GM19351 (cell line): ENCODE measurements at regions not wholly inside any gene's neighbourhood (a gene's known extent, or its start where the extent isn't known, plus 50 kb on each side); places are given as distances from the start of the nearest gene placed in this dataset.

Source experiments
- ATAC-seq: cut with Tn5 transposase; IDR thresholded peaks from one replicate; pipeline ENCODE4 v1.9.1; 2021; ENCODE audit warnings: mild to moderate bottlenecking, moderate library complexity; ENCODE audit not compliant: unreplicated experiment

DNA sequence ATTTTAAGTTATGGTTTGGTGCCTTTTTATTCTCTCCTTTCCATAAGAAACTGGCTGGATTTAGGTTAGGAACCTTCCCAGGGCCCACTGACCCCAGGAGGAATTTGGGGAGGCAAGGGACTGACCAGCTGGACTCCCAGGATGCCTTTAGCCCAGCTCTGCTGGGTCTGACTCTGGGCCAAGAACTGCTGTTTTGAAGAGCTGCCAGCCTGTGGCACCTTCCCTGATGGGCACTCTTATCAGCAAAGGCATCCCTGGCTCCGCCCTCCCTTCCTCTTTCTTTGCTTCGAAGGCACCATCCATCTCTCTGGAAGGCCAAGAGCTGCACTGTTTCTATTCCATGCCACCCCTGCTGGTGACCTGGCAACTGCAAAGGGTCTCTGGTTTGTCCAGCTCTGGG, 174.7 kb downstream of the POU4F1 start:
- ATAC-seq, result no peak

DNA sequence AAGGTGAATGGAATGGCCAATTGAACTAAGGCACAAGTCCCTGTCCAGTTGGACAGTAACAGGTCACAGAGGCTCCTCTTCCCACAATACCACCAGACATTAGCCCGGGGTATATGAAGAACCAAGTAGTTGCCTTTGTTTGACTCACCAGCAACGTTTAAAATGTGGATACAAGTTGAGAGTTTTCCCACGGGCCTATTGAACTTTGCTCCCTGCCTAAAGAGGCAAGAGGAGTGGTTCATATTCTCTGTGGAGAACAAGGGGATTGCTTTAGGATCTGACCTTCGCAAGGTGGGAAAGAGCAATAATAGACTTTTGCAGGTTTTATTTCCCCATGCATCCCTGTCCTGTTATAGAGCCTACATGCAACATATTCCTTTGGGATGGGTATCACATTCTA, 177.2 kb downstream of the POU4F1 start:
- no peak for ATAC-seq

- ATAC-seq, result peak; percentile 99
These were observed 182.5 kb downstream of the POU4F1 start for GRCh38 chr13:78420814-78421213.

- ATAC-seq, result no peak
These were observed 189.3 kb downstream of the POU4F1 start for GRCh38 chr13:78413887-78414553.

DNA sequence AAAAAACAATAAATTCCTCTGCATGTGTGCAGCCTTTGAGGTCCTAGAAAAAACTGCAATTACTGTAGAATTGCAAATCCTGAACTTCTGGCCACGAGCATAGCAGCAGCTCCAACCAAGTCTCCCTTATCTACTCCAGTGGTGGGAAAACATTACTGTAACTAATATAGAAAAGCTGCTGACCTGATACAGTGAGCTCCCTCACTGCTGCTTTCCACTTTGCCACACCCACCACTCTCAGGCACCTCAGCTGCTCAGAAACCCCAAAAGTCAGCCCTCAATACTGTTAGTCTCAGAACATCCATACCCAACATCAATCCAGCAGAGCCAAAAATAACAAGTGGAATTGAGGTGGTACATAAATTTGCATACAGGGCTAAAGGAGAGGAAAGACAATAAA, 192.5 kb downstream of the POU4F1 start:
- no peak for ATAC-seq

- no peak for ATAC-seq
These were observed 193.2 kb downstream of the POU4F1 start for GRCh38 chr13:78410164-78410563.

- ATAC-seq, result peak; percentile 74
These were observed 194.2 kb downstream of the POU4F1 start for GRCh38 chr13:78409172-78409571.

GRCh38 chr13:78404846-78405360, 198.4 kb downstream of the POU4F1 start:
- no peak for ATAC-seq

GRCh38 chr13:78402708-78403400, 200.5 kb downstream of the POU4F1 start:
- no peak for ATAC-seq

DNA sequence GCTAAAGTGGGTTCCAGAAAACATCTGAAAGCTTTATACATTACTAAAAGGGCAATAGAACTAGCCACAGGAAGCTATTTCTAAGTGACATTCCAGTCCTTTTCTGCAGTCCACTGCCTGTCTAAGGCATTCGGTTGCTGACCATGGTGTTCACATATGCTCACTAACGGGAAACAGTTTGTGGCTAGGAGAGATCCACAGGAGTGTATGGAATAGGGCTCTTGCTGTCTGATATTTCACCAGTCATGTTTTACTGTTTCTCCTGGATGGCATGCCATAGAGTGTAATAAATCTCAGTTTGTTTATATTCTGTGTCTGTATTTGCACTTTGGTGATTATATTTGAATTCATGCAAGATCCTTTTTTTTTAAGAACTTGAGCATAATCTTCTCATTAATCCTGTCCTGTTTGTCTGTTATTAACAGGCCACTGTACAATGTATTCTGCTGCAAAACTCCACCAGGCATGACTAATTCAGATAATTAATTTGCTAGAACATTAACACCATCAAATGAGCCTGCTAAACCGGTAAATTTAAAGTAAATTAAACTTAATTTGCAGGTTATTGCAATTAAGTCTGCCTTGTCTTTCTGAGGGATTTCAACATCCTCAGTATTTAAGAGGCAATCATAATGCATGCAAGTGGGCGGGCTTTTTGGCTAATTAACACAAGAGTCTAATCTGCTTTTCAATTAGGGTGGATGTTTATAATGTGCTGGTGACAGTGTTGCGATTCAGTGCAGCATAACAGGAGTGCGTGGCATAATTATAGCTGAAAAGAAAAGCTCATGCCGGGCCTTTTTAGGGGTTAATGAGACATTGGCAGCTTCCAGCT, 201.3 kb downstream of the POU4F1 start:
- ATAC-seq, result no peak

GRCh38 chr13:78398743-78399410, 204.5 kb downstream of the POU4F1 start:
- peak; percentile 94 for ATAC-seq

GRCh38 chr13:78393286-78394142, 209.8 kb downstream of the POU4F1 start:
- no peak for ATAC-seq

DNA sequence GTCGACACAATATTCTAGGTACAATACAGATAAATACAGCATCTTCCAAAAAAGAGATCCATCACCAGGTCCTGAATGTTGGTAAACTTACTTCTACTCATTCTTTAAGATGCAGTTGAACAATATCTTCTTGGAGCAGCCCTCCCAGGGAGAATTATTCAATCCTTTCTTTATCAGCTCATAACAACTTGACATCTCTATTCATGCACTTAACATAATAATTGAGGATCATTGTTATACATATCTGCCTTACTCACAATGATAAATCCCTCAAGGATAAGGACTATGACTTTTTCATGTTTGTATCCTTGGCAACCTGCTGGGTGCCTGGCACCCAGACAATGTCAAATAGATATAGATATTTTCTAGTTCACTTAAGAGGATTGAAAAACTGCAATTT, 219.5 kb downstream of the POU4F1 start:
- ATAC-seq, result no peak

GRCh38 chr13:78383071-78383484, 220.3 kb downstream of the POU4F1 start:
- no peak for ATAC-seq

DNA sequence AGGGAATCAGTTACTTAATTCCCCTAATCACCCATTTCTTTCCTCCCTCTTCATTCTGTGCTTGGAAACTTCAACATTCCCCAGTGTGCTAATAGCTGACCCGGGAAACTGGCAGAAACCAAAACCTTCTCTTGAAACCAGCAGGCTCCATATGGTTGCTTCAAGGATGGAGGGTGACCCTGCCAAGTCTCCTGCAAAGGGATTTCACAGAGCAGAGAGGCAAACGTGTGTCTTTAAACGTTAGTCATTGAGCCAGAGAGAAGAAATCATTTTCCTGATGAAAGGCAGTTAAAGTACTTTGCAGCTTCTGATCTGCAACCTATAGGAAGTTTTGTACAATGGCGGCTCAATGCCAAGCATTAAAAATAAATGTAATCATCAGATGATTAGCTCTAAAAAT, 220.9 kb downstream of the POU4F1 start:
- no peak for ATAC-seq

DNA sequence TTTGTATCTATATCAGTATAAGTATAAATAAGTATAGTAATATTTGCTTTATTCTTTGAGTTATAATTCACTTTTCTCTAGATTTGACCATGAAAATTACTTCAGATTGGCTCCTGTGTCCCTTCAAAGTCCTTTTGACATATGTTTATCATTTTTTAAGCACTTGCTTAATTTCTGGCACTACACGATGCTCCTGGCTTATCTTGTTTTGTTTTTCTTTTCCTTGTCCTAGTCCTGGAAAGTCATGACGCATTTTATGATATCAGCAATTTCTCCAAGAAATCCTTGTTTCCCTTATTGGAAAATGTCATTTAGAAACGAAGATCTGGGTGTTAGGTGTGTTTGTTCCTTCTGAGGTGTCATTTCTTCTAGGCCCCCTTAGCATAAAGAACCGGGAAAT, 226.5 kb downstream of the POU4F1 start:
- no peak for ATAC-seq

- ATAC-seq, result no peak
These were observed 227.3 kb downstream of the POU4F1 start for GRCh38 chr13:78376033-78376432.

DNA sequence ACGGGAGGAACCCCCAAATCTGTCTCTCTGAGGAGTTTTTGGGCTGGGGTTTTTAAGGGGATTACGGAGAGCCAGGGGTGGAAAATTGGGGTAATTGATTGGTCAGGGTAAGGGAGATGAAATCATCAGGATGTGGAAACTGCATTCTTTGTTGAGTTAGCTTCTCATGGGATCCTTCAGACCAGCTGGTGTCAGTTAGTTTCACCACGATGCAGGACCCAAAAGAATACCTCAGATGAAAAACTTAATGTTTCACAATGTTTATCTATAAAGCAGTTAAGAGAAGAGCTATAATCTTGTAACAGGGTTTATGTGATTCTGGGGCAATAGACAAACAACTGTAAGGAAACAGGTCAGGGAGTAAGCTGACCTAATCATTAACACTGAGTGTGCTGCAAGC, 230.8 kb downstream of the POU4F1 start:
- no peak for ATAC-seq

GRCh38 chr13:78370231-78370630, 233.1 kb downstream of the POU4F1 start:
- ATAC-seq, result no peak

DNA sequence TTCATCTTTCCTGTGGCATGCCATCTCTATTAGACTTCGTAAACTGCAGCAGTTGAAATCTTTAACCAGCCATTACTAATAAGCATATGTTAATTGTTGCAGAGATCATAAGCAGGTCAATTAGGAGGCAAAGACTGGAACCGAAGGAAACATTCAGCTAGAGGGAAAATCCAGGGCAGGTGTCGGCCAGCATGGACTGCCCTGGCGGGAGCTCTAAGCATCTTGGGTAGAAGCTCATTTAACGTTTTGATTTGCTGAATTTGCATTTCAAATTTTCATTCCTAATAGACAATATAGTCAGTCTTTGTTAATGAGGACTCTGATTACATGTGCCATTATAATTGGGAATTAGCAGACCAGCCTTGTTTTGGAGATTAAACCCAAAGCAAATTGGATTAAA, 238.6 kb downstream of the POU4F1 start:
- ATAC-seq, result no peak
